Calu3 (cell line): ENCODE measurements at regions not wholly inside any gene's neighbourhood (a gene's known extent, or its start where the extent isn't known, plus 50 kb on each side); places are given as distances from the start of the nearest gene placed in this dataset.
"Not testable (repeated sequence)": the region's sequence is repeated elsewhere in the genome, so short reads cannot be mapped to it uniquely, and the experiment has no call there.

ENCODE experiments used
- BruUV-seq: library from RNA; stranded (reverse); fragments of 400-500 nt; replicated peaks from 2 replicates; lab custom pipeline; 2021; lab: Mats Ljungman, UMichigan
- CTCF ChIA-PET: fragments of 300-600 bp; sonication (Branson Sonifier 250); formaldehyde crosslinking; loops from one replicate; lab custom pipeline; 2022; ENCODE audit warnings: antibody characterized with exemption; lab: Charles Lee
- DNase-seq: peaks from one replicate; pipeline ENCODE4 v3.0.0; 2022
- H3K27ac Mint-ChIP-seq: one replicate; pipeline ENCODE4 v1.8.0; 2022; ENCODE audit warnings: mixed read lengths; ENCODE audit not compliant: unreplicated experiment
- H3K27me3 Mint-ChIP-seq: one replicate; pipeline ENCODE4 v1.8.0; 2022; ENCODE audit warnings: mixed read lengths; ENCODE audit not compliant: unreplicated experiment
- H3K36me3 Mint-ChIP-seq: one replicate; pipeline ENCODE4 v1.8.0; 2022; ENCODE audit warnings: mild to moderate bottlenecking, moderate library complexity, mixed read lengths; ENCODE audit not compliant: insufficient read depth, unreplicated experiment
- H3K4me1 Mint-ChIP-seq: one replicate; pipeline ENCODE4 v1.8.0; 2022; ENCODE audit warnings: mild to moderate bottlenecking, low read depth, mixed read lengths; ENCODE audit not compliant: unreplicated experiment
- H3K4me3 Mint-ChIP-seq: one replicate; pipeline ENCODE4 v1.8.0; 2022; ENCODE audit warnings: mild to moderate bottlenecking, low read depth, moderate library complexity, mixed read lengths; ENCODE audit not compliant: unreplicated experiment
- H3K9me3 Mint-ChIP-seq: one replicate; pipeline ENCODE4 v1.8.0; 2022; ENCODE audit warnings: low read depth, mixed read lengths; ENCODE audit not compliant: unreplicated experiment
- CTCF ChIP-seq: fragments of 200-600 bp; IDR thresholded peaks from one replicate; pipeline ENCODE4 v1.8.0; 2022; ENCODE audit warnings: antibody characterized with exemption; ENCODE audit not compliant: unreplicated experiment
- intact Hi-C: fragments of 100-400 bp; cut with micrococcal nuclease; formaldehyde crosslinking; loops from one replicate; pipeline ENCODE4 v1.10.0; 2022; ENCODE audit not compliant: unreplicated experiment

GRCh38 chr14:44732144-44732543 lies 225.1 kb upstream of the FSCB start:
- Mint-ChIP-seq H3K27ac (no peak overlapping the region), H3K36me3 (no peaks in the 10 kb centered on the region), H3K4me1 (no peaks in the 10 kb centered on the region), H3K4me3 (no peak overlapping the region), H3K9me3 (no peaks in the 10 kb centered on the region), H3K27me3 (no peaks in the 10 kb centered on the region)
- DNase-seq, result no peak
- BruUV-seq, result no TSS peak
- CTCF ChIA-PET, result no interaction called here
- intact Hi-C loops, result no loop called here
- TF ChIP-seq CTCF, result no peak

GRCh38 chr14:44730860-44731259 lies 223.8 kb upstream of the FSCB start:
- CTCF ChIA-PET, result no interaction called here
- Mint-ChIP-seq H3K36me3 (no peaks in the 10 kb centered on the region), H3K9me3 (no peaks in the 10 kb centered on the region), H3K27ac (no peak overlapping the region), H3K4me3 (no peak overlapping the region), H3K4me1 (no peaks in the 10 kb centered on the region), H3K27me3 (no peaks in the 10 kb centered on the region)
- TF ChIP-seq CTCF, result no peak
- intact Hi-C loops, result no loop called here
- DNase-seq, result no peak
- BruUV-seq, result no TSS peak

GRCh38 chr14:44721395-44721794 lies 214.3 kb upstream of the FSCB start:
- DNase-seq, H3K9me3 Mint-ChIP-seq, CTCF ChIA-PET, H3K27ac Mint-ChIP-seq, H3K4me1 Mint-ChIP-seq, H3K36me3 Mint-ChIP-seq, H3K27me3 Mint-ChIP-seq, H3K4me3 Mint-ChIP-seq, intact Hi-C loops, BruUV-seq: not testable (repeated sequence)

- DNase-seq, result no peak
- no peak for TF ChIP-seq CTCF
- no peaks in the 10 kb centered on the region for H3K4me1 Mint-ChIP-seq
- peaks cover 12% of the 10 kb centered on the region for H3K9me3 Mint-ChIP-seq
- no TSS peak for BruUV-seq
- H3K4me3 Mint-ChIP-seq, result no peak overlapping the region
- intact Hi-C loops, result no loop called here
- H3K36me3 Mint-ChIP-seq, result no peaks in the 10 kb centered on the region
- H3K27me3 Mint-ChIP-seq, result no peaks in the 10 kb centered on the region
- CTCF ChIA-PET, result no interaction called here
- H3K27ac Mint-ChIP-seq, result no peak overlapping the region
These were observed 213.6 kb upstream of the FSCB start for GRCh38 chr14:44720707-44721106.

- no peak for TF ChIP-seq CTCF
- H3K4me3 Mint-ChIP-seq, result no peak overlapping the region
- DNase-seq, result no peak
- H3K27ac Mint-ChIP-seq, result no peak overlapping the region
- intact Hi-C loops, result no loop called here
- CTCF ChIA-PET, result no interaction called here
- H3K9me3 Mint-ChIP-seq, result peaks cover 7% of the 10 kb centered on the region
- no peaks in the 10 kb centered on the region for H3K36me3 Mint-ChIP-seq
- H3K27me3 Mint-ChIP-seq, result no peaks in the 10 kb centered on the region
- no peaks in the 10 kb centered on the region for H3K4me1 Mint-ChIP-seq
- no TSS peak for BruUV-seq
These were observed 205.1 kb upstream of the FSCB start for GRCh38 chr14:44712024-44712815.
